GM12891 (cell line): ENCODE measurements at regions not wholly inside any gene's neighbourhood (a gene's known extent, or its start where the extent isn't known, plus 50 kb on each side); places are given as distances from the start of the nearest gene placed in this dataset.
"Not testable (repeated sequence)": the region's sequence is repeated elsewhere in the genome, so short reads cannot be mapped to it uniquely, and the experiment has no call there.

Experiments
- DNase-seq: peaks from one replicate; pipeline ENCODE4 v3.0.0; 2011; ENCODE audit warnings: low spot score; ENCODE audit not compliant: insufficient read length
- FAIRE-seq: peaks from 2 replicates; lab custom pipeline; 2011; peaks lifted over from hg19 to GRCh38; lab: Jason Lieb, UNC
- PAX5 ChIP-seq: IDR thresholded peaks from 2 replicates; pipeline ENCODE4 v1.6.1; 2011; ENCODE audit warnings: low read length, moderate library complexity, mild to moderate bottlenecking; ENCODE audit not compliant: insufficient read depth, severe bottlenecking
- POLR2A ChIP-seq: IDR thresholded peaks from 2 replicates; pipeline ENCODE4 v1.6.1; 2011; ENCODE audit warnings: low read depth, low read length, control low read depth
- POLR2AphosphoS5 ChIP-seq: IDR thresholded peaks from 2 replicates; pipeline ENCODE4 v1.6.1; 2011; ENCODE audit warnings: low read depth, low read length, control low read depth
- POU2F2 ChIP-seq: IDR thresholded peaks from 2 replicates; pipeline ENCODE4 v1.6.1; 2011; ENCODE audit warnings: low read depth, mild to moderate bottlenecking, control low read depth, low read length, moderate library complexity
- SPI1 ChIP-seq: IDR thresholded peaks from 2 replicates; pipeline ENCODE4 v1.6.1; 2011; ENCODE audit warnings: low read depth, low read length, control low read depth
- TAF1 ChIP-seq: IDR thresholded peaks from 2 replicates; pipeline ENCODE4 v1.6.1; 2011; ENCODE audit warnings: low read depth, low read length, control low read depth

DNA sequence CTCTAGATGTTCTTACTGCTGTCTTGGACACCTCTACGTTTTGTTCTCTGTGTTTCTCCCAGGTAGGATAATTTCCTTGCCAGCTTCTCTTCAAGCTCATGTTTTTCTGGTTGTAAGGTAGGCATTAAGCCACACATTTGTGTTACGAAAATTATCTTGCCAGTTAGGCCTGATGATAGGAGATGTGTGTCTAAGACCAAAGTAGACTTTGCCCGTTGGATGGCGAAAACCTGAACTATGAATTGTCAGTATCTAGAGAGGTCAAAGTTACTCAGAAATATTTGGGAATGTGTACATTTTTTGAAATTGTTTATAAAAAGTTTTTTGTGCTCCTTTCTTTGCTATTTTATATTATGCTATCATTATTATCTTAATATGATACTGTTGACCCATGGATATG, 72.8 kb downstream of the FHIP1A start:
- FAIRE-seq = no peak
- TF ChIP-seq POU2F2 (no peak), POLR2AphosphoS5 (no peak), SPI1 (no peak), TAF1 (no peak), PAX5 (no peak), POLR2A (no peak)
- DNase-seq = no peak

DNA sequence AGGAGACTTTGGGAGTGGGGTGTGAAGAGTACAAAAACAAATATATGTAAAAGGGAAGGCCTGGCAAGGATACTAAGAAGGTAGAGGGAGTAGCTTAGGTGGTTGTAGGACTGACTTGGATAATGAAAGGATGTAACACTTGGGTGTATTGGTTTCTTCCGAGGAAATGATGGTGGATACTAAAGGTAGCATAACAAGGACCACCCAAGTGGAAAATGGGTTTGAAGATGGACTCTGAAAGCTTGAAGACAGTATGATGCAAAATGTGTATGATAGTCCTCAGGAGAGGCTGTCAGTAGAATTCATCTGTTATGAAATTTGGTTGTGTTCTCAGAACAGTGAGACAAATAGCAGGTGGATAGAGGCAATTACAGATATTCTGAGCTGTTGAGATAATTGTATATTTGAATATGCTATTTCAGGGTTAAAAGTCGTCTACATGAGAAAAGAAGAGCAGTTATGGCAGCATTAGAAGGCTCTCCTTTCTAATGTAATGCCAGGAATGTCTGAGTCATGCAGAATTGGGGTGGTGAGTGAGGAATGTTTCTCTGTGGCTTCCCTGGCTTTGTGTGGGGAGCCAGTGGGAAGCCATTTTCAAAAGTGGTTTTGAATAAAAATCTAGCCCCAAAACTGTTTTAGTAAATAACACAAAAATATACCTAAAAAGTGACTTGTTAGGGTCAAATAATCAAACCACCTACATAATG, 75.6 kb downstream of the FHIP1A start:
- DNase-seq = no peak
- TF ChIP-seq POU2F2 (no peak), POLR2AphosphoS5 (no peak), PAX5 (no peak), TAF1 (no peak), SPI1 (no peak), POLR2A (no peak)

DNA sequence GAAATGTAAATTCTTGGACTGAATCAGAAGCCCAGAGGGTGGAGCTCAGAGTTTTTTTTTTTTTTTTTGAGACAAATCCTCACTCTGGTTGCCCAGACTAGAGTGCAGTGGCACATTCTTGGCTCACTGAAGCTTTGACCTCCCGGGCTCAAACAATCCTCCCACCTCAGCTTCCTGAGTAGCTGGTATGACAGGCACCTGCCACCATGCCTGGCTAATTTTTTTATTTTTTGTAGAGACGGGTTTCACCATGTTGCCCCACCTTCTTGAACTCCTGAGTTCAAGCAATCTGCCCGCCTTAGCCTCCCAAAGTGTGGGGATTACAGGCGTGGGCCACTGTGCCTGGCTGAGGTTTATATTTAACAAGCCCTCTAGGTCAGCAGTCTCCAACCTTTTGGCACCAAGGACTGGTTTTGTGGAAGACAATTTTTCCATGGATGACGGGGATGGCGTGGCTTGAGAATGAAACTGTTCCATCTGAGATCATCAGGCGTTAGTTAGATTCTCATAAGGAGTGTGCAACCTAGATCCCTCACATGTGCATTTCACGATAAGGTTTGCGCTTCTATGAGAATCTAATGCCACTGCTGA, 76.7 kb downstream of the FHIP1A start:
- DNase-seq (no peak), FAIRE-seq (no peak)

More for the DNA sequence above, 75.6 kb downstream of the FHIP1A start:
- FAIRE-seq = no peak

DNA sequence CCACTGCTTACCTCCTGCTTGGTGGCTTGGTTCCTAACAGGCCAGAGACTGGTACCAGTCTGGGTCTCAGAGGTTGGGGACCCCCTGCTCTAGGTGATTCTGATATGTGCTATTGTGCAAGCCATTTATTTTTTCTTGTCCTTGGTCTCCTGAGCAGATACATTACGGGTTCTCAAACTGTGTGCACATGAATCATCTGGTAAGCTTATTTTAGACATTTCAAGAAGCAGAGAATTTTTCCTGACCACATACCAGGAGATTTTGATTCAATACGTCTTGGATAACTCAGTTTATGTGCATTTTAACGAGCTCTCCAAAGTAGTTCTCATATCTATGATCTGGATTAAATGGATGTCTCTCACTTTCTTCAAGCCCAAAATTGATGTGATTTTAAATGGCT, 77.2 kb downstream of the FHIP1A start:
- TF ChIP-seq PAX5 (no peak), POLR2A (no peak), SPI1 (no peak), POU2F2 (no peak), TAF1 (no peak), POLR2AphosphoS5 (no peak)
- DNase-seq = no peak
- FAIRE-seq = no peak

More for the DNA sequence above, 76.7 kb downstream of the FHIP1A start:
- TF ChIP-seq PAX5 = no peak
- TF ChIP-seq SPI1 = no peak
- no peak for TF ChIP-seq POU2F2
- TF ChIP-seq POLR2A = no peak
- no peak for TF ChIP-seq TAF1
- no peak for TF ChIP-seq POLR2AphosphoS5

DNA sequence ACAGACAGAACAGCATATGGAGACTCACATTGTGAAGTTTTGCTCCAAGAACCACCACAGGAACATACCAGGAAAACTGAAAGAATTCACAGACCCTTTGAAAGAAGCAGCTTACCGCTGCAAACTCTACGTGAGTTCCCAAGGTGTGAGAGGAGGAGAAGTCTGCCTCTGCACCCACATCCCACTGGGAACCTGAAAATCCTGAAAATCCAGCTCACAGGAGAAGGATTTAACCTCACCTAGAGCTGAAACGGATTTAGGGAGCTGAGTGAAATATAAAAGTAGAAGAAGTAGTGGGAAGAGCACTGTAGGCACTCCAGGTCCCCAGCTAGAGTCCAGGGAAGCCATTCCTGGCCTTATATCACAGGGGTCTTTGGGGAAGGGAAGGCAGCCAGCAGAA, 80.0 kb downstream of the FHIP1A start:
- TF ChIP-seq TAF1 (no peak), POU2F2 (no peak), POLR2AphosphoS5 (no peak), PAX5 (no peak), SPI1 (no peak), POLR2A (no peak)
- no peak for DNase-seq
- FAIRE-seq = no peak

DNA sequence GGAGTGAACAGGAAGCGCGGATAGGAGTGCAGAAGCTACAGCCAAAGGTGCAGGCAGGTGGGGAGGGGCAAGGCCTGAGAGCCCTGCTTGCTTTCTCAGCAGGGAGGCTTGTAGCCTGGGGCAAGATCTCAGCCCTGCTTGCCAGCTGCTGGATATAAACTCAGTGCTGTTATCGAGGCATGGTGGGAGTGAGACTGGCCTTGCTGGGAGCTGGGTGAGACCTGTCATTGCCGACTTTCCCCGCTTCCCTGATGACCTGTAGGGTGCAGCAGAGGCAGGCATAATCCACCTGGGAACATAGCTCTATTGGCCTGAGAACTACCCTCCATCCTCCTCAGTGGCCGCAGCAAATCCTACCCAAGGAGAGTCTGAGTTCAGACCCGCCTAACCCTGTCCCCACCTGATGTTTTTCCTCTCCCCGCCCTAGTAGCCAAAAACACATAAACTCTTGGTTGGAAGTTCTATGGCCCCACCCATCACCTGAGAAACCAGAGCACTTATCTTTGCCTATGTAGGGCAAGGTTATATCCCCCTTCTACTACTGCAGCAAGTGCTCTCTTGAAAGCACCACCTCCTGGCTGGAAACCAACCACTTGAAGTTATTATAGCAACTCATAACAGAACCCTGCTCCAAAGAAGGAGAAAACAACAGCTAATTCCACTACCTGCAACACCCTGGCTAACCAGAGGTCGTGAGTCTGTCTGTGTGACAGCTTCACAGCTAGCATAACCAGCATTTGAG, 80.7 kb downstream of the FHIP1A start:
- FAIRE-seq = no peak
- no peak for DNase-seq
- TF ChIP-seq POLR2AphosphoS5 = no peak
- no peak for TF ChIP-seq SPI1
- no peak for TF ChIP-seq POLR2A
- no peak for TF ChIP-seq PAX5

DNA sequence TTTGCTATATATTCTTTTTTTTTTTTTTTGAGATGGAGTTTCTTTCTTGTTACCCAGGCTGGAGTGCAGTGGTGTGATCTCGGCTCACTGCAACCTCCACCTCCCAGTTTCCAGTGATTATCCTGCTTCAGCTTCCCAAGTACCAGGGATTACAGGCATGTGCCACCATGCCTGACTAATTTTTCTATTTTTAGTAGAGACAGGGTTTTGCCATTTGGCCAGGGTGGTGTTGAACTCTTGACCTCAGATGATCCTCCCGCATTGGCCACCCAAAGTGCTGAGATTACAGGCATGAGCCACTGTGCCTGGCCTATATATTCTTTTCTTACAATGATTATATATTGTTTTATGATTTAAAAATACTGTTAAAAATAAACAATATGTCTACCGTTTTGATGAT, 86.6 kb downstream of the FHIP1A start:
- FAIRE-seq = not testable (repeated sequence)

DNA sequence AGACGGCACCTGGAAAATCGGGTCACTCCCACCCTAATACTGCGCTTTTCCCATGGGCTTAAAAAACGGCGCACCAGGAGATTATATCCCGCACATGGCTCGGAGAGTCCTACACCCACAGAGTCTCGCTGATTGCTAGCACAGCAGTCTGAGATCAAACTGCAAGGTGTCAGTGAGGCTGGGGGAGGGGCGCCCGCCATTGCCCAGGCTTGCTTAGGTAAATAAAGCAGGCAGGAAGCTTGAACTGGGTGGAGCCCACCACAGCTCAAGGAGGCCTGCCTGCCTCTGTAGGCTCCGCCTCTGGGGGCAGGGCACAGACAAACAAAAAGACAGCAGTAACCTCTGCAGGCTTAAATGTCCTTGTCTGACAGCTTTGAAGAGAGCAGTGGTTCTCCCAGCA, 102.6 kb downstream of the FHIP1A start:
- FAIRE-seq, DNase-seq: not testable (repeated sequence)

More for the DNA sequence above, 86.6 kb downstream of the FHIP1A start:
- DNase-seq = not testable (repeated sequence)

DNA sequence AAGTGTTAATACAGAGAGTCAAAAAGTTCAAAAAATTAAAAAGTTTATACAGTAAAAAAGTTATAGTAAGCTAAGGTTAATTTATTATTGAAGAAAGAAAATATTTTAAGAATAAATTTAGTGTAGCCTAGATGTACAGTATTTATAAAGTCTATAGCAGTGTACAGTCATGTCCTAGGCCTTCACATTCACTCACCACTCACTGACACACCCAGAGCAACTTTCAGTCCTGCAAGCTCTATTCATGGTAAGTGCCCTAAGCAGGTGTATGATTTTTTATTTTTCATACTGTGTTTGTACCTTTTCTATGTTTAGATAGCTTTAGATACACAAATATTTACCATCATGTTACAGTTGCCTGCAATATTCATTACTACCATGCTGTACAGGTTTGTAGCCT, 108.9 kb downstream of the FHIP1A start:
- FAIRE-seq (no peak), DNase-seq (no peak)
- TF ChIP-seq POU2F2 (no peak), POLR2AphosphoS5 (no peak), SPI1 (no peak), PAX5 (no peak), TAF1 (no peak), POLR2A (no peak)

DNA sequence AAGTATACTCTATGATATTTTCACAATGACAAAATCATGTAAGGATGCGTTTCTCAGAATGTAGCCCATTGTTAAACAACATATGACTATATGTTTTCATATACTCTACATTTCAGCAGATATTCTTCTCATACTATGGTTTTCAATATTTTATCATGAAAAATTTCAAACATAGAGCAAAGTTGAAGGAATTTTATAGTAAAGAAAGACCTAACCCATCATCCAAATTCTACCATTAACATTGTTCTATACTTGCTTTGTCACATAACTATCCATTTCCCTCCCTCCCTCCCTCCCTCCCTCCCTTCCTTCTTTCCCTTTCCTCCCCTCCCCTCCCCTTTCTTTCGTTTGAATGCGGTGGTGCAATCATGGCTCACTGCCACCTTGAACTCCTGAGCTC, 109.4 kb downstream of the FHIP1A start:
- FAIRE-seq (no peak), DNase-seq (no peak)
- TF ChIP-seq POU2F2 = no peak
- no peak for TF ChIP-seq SPI1
- TF ChIP-seq POLR2A = no peak
- TF ChIP-seq TAF1 = no peak
- TF ChIP-seq POLR2AphosphoS5 = no peak
- no peak for TF ChIP-seq PAX5
